ENCODE measurements at regions not wholly inside any gene's neighbourhood (a gene's known extent, or its start where the extent isn't known, plus 50 kb on each side); places are given as distances from the start of the nearest gene placed in this dataset.

DNA sequence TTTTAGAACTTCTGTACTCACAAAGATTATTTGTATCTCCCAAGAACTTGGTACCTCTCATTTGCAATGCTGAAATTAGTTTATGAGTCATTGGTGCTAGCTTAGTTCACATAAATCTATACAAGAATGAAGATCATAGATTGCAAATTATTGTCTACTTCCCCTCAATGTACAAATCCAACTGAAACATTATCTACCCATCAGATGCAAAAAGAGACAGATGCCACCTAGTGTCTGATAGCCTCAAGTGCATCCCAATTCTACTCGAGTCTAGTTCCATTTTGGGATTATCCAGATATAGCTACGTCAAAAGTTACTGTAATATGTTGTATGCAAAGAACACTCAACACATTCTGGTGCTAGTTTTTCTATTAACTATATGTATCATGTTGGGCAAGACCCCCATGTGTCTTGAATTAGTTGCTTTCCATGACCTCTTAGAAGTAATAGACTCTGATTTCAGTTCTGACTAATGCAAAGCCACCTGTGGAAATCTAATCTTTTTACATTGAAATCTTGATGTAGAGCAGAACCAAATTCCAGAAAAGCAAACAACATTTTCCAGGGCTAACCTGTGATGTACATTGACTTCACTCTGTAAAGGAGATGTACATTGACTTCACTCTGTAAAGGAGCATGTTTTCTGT is 210.0 kb downstream of the RBM43 start:
- H3K4me2 ChIP-seq (ENCODE audit: insufficient read depth, low read length): no peak overlapping the region
- FAIRE-seq (peak; percentile 96), DNase-seq (ENCODE audit: low read depth, low spot score) (peak; percentile 69)

More for the DNA sequence above, 210.0 kb downstream of the RBM43 start:
- ChIA-PET POLR2A (interaction anchor here (0.7 kb wide), 1 partner anchor 565 kb away, joined by 4 read pairs; no protein-coding TSS in a partner anchor), CTCF (interaction anchor here (0.6 to 2.5 kb wide), 51 partner anchors 9 to 1478 kb away, joined by 3 to 50 read pairs (median 5); partner anchors contain the start of gene RBM43)
- no TSS peak for BruUV-seq (replicated peaks)
- no peak overlapping the region for H3K27ac ChIP-seq (ENCODE audit: insufficient read depth, low read depth, low read length)
- dilution Hi-C loops (cut with MboI; ENCODE audit: extremely low pct_ligation_motif_present, low sequenced_read_pairs): no loop called here
- no peaks in the 10 kb centered on the region for H3K27me3 ChIP-seq (ENCODE audit: control insufficient read depth in 2 of 2, insufficient read depth in 2 of 2, low read length in 2 of 2)
- TF ChIP-seq POLR2A (IDR thresholded peaks at IDR 0.05; ENCODE audit: low read depth, low read length) (no peak), MAX (IDR thresholded peaks at IDR 0.05; ENCODE audit: insufficient read depth, insufficient read length) (no peak), FOS (IDR thresholded peaks at IDR 0.05; ENCODE audit: borderline replicate concordance, insufficient read depth, low read length) (no peak), EZH2 (IDR thresholded peaks at IDR 0.05; ENCODE audit: borderline replicate concordance, low read depth, low read length, severe bottlenecking) (no peak), JUN (IDR thresholded peaks at IDR 0.05; ENCODE audit: borderline replicate concordance, insufficient read depth, insufficient read length, low read depth) (no peak), GATA2 (IDR thresholded peaks at IDR 0.05; ENCODE audit: insufficient read depth, insufficient read length, low read depth, low read length) (peak; percentile 31), POLR2AphosphoS5 (IDR thresholded peaks at IDR 0.05; ENCODE audit: insufficient read depth, low read depth, low read length) (no peak), MYC (IDR thresholded peaks at IDR 0.05; ENCODE audit: low read depth, low read length) (no peak)
- TF ChIP-seq, protein P1, sequence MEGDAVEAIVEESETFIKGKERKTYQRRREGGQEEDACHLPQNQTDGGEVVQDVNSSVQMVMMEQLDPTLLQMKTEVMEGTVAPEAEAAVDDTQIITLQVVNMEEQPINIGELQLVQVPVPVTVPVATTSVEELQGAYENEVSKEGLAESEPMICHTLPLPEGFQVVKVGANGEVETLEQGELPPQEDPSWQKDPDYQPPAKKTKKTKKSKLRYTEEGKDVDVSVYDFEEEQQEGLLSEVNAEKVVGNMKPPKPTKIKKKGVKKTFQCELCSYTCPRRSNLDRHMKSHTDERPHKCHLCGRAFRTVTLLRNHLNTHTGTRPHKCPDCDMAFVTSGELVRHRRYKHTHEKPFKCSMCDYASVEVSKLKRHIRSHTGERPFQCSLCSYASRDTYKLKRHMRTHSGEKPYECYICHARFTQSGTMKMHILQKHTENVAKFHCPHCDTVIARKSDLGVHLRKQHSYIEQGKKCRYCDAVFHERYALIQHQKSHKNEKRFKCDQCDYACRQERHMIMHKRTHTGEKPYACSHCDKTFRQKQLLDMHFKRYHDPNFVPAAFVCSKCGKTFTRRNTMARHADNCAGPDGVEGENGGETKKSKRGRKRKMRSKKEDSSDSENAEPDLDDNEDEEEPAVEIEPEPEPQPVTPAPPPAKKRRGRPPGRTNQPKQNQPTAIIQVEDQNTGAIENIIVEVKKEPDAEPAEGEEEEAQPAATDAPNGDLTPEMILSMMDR (IDR thresholded peaks at IDR 0.05; ENCODE audit: extremely low read depth in 1 of 2, insufficient read depth in 1 of 2, low read depth in 1 of 2, low read length in 2 of 2): peak; percentile 62 to 73
- intact Hi-C loops (cut with micrococcal nuclease): loop anchor here (1.0 to 5.0 kb wide), 7 partner anchors 187 to 1454 kb away; partner anchors contain the start of gene RND3
- no peaks in the 10 kb centered on the region for H3K36me3 ChIP-seq (ENCODE audit: control insufficient read depth in 2 of 2, extremely low read depth in 1 of 2, insufficient read depth in 2 of 2, low read length in 2 of 2)
- no peaks in the 10 kb centered on the region for H3K9me1 ChIP-seq (replicated peaks; ENCODE audit: control insufficient read depth, extremely low read depth, insufficient read depth, low read length)
- H3K4me1 ChIP-seq (ENCODE audit: control insufficient read depth, extremely low read depth, insufficient read depth, low read length): no peaks in the 10 kb centered on the region
- no peaks in the 10 kb centered on the region for H3K79me2 ChIP-seq (ENCODE audit: control insufficient read depth, insufficient read depth, low read length)
- no peak overlapping the region for H2AFZ ChIP-seq (ENCODE audit: low read depth, low read length)
- no peak overlapping the region for H3K9ac ChIP-seq (replicated peaks; ENCODE audit: extremely low read depth, insufficient read depth, low read length)
- H3K9me3 ChIP-seq (replicated peaks; ENCODE audit: control insufficient read depth, insufficient read depth, low read length): no peaks in the 10 kb centered on the region
- no peak overlapping the region for H3K4me3 ChIP-seq (replicated peaks in 1 of 3; ENCODE audit: insufficient read depth in 1 of 3, low read depth in 1 of 3, low read length in 3 of 3)
- H4K20me1 ChIP-seq (replicated peaks; ENCODE audit: control insufficient read depth, extremely low read depth, insufficient read depth, low read length): no peaks in the 10 kb centered on the region

Measured in endothelial cell of umbilical vein (primary cell).